K562 (cell line): ENCODE measurements at regions not wholly inside any gene's neighbourhood (a gene's known extent, or its start where the extent isn't known, plus 50 kb on each side); places are given as distances from the start of the nearest gene placed in this dataset.

Source experiments
- CBFB ChIP-seq: sonication (generic); formaldehyde crosslinking; IDR thresholded peaks from 2 replicates; pipeline ENCODE4 v1.4.0; 2020; ENCODE audit warnings: mild to moderate bottlenecking, missing genetic modification reagents
- HDGF ChIP-seq: fragments of 450-650 bp; IDR thresholded peaks from 2 replicates; pipeline ENCODE4 v1.6.1; 2016
- LEF1 ChIP-seq: fragments of 450-650 bp; IDR thresholded peaks from 2 replicates; pipeline ENCODE4 v1.6.1; 2016; ENCODE audit warnings: mild to moderate bottlenecking
- RBBP5 ChIP-seq: fragments of 200-600 bp; sonication (generic); IDR thresholded peaks from 2 replicates; pipeline ENCODE4 v1.6.1; 2012; ENCODE audit warnings: borderline replicate concordance, mild to moderate bottlenecking, low read length, control low read depth, inconsistent platforms; ENCODE audit not compliant: insufficient read depth, poor library complexity, severe bottlenecking
- SOX6 ChIP-seq: fragments of 450-650 bp; IDR thresholded peaks from 2 replicates; pipeline ENCODE4 v1.6.1; 2014; ENCODE audit warnings: mild to moderate bottlenecking
- TSC22D4 ChIP-seq: fragments of 450-650 bp; IDR thresholded peaks from 2 replicates; pipeline ENCODE4 v1.6.1; 2016; ENCODE audit warnings: missing genetic modification characterization, missing biosample characterization, control low read depth
- ZC3H4 ChIP-seq: sonication (generic); formaldehyde crosslinking; IDR thresholded peaks from 2 replicates; pipeline ENCODE4 v1.9.0; 2021; ENCODE audit warnings: missing genetic modification reagents, borderline replicate concordance

DNA sequence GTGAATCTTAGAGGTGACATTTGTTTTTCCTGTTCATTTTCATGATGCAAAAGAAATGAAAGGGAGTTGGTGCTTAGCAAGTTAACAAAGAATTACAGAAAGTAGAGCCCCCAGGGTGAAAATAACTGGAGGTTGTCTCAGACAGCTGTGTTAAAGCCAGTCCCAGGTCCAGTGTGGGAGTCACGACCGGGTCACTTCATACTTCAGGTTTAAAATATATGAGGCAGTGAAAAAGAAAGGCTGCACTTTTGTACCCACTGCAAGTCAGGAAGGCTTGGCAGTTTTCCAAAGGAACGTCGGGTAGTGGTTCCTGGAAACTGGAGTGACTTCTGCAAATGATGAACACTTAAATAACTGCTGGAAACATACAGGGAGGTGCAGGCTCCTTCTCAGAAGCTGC is 91.5 kb upstream of the THBS2 start:
- TF ChIP-seq HDGF (no peak), LEF1 (no peak), TSC22D4 (tag) (no peak), SOX6 (no peak), ZC3H4 (CRISPR knock-in tag) (no peak), RBBP5 (no peak), CBFB (no peak)
